SK-N-SH (cell line): ENCODE measurements at regions not wholly inside any gene's neighbourhood (a gene's known extent, or its start where the extent isn't known, plus 50 kb on each side); places are given as distances from the start of the nearest gene placed in this dataset.
A peak's percentile ranks its signal among the peaks of the same experiment; 100 is the strongest.

Experiments
- CTCF ChIA-PET: fragments of 300-600, 350-600 bp; formaldehyde crosslinking; extraction: SDS; loops from one replicate; lab custom pipeline; 2021; lab: Yijun Ruan, JAX
- POLR2A ChIA-PET: fragments of 350-600 bp; sonication (Branson Sonifier 250); formaldehyde crosslinking; extraction: SDS; loops from one replicate; lab custom pipeline; 2020; ENCODE audit warnings: antibody characterized with exemption, inconsistent platforms; lab: Yijun Ruan, JAX
- DNase-seq: peaks from one replicate; pipeline ENCODE4 v3.0.0; 2012
- H2AFZ ChIP-seq: fragments of 200-600 bp; sonication (generic); 2 replicates; pipeline ENCODE4 v1.8.1; 2016; ENCODE audit warnings: antibody characterized with exemption, mild to moderate bottlenecking, low read depth
- H3F3A ChIP-seq: fragments of 200-600 bp; sonication (generic); replicated peaks from 2 replicates; pipeline ENCODE3; 2016; ENCODE audit warnings: antibody characterized with exemption, mild to moderate bottlenecking; ENCODE audit not compliant: insufficient read depth
- H3K27ac ChIP-seq, 2 experiments: fragments of 200-500 bp in 1 of 2; fragments of 200-600 bp in 1 of 2; sonication (Bioruptor generic) in 1 of 2; sonication (generic), shearing (Covaris generic) in 1 of 2; 2 replicates each; pipeline versions ENCODE4 v1.5.1 to v1.6.1; 2014 to 2016; ENCODE audit warnings: low read depth in 2 of 2, inconsistent platforms in 1 of 2, low read length in 1 of 2, mild to moderate bottlenecking in 1 of 2, mixed read lengths in 1 of 2
- H3K27me3 ChIP-seq: fragments of 200-600 bp; sonication (generic), shearing (Covaris generic); 2 replicates; pipeline ENCODE4 v1.6.1; 2016; ENCODE audit warnings: mixed run types; ENCODE audit not compliant: insufficient read depth
- H3K36me3 ChIP-seq, 2 experiments: fragments of 200-500 bp in 1 of 2; fragments of 200-600 bp in 1 of 2; sonication (Bioruptor generic) in 1 of 2; sonication (generic) in 1 of 2; replicated peaks in 1 of 2; 2 replicates each; pipeline versions ENCODE3 to v1.5.1; 2014 to 2016; ENCODE audit warnings: low read length in 1 of 2, mild to moderate bottlenecking in 1 of 2; ENCODE audit not compliant: insufficient read depth in 2 of 2, control insufficient read depth in 1 of 2
- H3K4me1 ChIP-seq, 2 experiments: fragments of 200-500 bp in 1 of 2; fragments of 200-600 bp in 1 of 2; sonication (Bioruptor generic) in 1 of 2; sonication (generic), shearing (Covaris generic) in 1 of 2; 2 replicates each; pipeline versions ENCODE4 v1.5.1 to v1.6.1; 2014 to 2016; ENCODE audit warnings: low read depth in 1 of 2, low read length in 1 of 2, mixed run types in 1 of 2; ENCODE audit not compliant: insufficient read depth in 2 of 2, control insufficient read depth in 1 of 2
- H3K4me2 ChIP-seq: fragments of 200-600 bp; sonication (generic), shearing (Covaris generic); 2 replicates; pipeline ENCODE4 v1.6.1; 2017; ENCODE audit warnings: mixed run types
- H3K4me3 ChIP-seq, 2 experiments: fragments of 200-500 bp in 1 of 2; fragments of 200-600 bp in 1 of 2; sonication (Bioruptor generic) in 1 of 2; sonication (generic), shearing (Covaris generic) in 1 of 2; 2 replicates each; pipeline versions ENCODE4 v1.5.1 to v1.8.1; 2014 to 2016; ENCODE audit warnings: low read depth in 2 of 2, inconsistent platforms in 1 of 2, low read length in 1 of 2, mild to moderate bottlenecking in 1 of 2, mixed read lengths in 1 of 2, moderate library complexity in 1 of 2
- H3K79me2 ChIP-seq: fragments of 200-600 bp; sonication (generic); 2 replicates; pipeline ENCODE4 v1.8.1; 2017; ENCODE audit warnings: mild to moderate bottlenecking; ENCODE audit not compliant: insufficient read depth
- H3K9ac ChIP-seq: fragments of 200-600 bp; sonication (generic); 2 replicates; pipeline ENCODE4 v1.6.1; 2017; ENCODE audit warnings: mixed run types
- H3K9me2 ChIP-seq: fragments of 200-600 bp; sonication (generic); 2 replicates; pipeline ENCODE4 v1.6.1; 2017; ENCODE audit warnings: mixed run types
- H3K9me3 ChIP-seq: fragments of 200-600 bp; sonication (generic); 2 replicates; pipeline ENCODE4 v1.6.1; 2017; ENCODE audit warnings: mixed run types, mild to moderate bottlenecking, moderate library complexity
- H4K20me1 ChIP-seq: fragments of 200-600 bp; sonication (generic); 2 replicates; pipeline ENCODE4 v1.6.1; 2017; ENCODE audit warnings: mild to moderate bottlenecking, mixed run types; ENCODE audit not compliant: insufficient read depth
- EP300 ChIP-seq, 2 experiments: IDR thresholded peaks; 2 replicates each; pipeline versions ENCODE4 v1.4.0 to v1.6.1; 2012; ENCODE audit warnings: borderline replicate concordance in 1 of 2, low read depth in 1 of 2, low read length in 1 of 2
- FOXJ3 ChIP-seq: sonication (generic); formaldehyde crosslinking; IDR thresholded peaks from 2 replicates; pipeline ENCODE4 v1.5.1; 2020; ENCODE audit warnings: mild to moderate bottlenecking, missing genetic modification reagents
- JUND ChIP-seq: IDR thresholded peaks from 2 replicates; pipeline ENCODE4 v1.4.0; 2012
- MEF2A ChIP-seq: IDR thresholded peaks from 2 replicates; pipeline ENCODE4 v1.4.0; 2012; ENCODE audit warnings: low read depth, borderline replicate concordance
- NFIC ChIP-seq: IDR thresholded peaks from 2 replicates; pipeline ENCODE4 v1.4.0; 2012; ENCODE audit warnings: borderline replicate concordance
- PBX3 ChIP-seq: IDR thresholded peaks from 2 replicates; pipeline ENCODE4; 2012
- POLR2AphosphoS5 ChIP-seq: IDR thresholded peaks from 2 replicates; pipeline ENCODE4 v1.6.1; 2012; ENCODE audit warnings: low read depth, low read length
- RXRA ChIP-seq: IDR thresholded peaks from 2 replicates; pipeline ENCODE4 v1.4.0; 2012; ENCODE audit warnings: low read depth, mild to moderate bottlenecking, borderline replicate concordance
- SMC3 ChIP-seq: IDR thresholded peaks from 2 replicates; pipeline ENCODE4 v1.6.1; 2012; ENCODE audit warnings: low read depth, low read length, improper control_type of control experiment
- TCF12 ChIP-seq: IDR thresholded peaks from 2 replicates; pipeline ENCODE4 v1.4.0; 2012
- TEAD4 ChIP-seq: IDR thresholded peaks from 2 replicates; pipeline ENCODE4 v1.4.0; 2012; ENCODE audit warnings: mild to moderate bottlenecking, borderline replicate concordance; ENCODE audit not compliant: insufficient read depth
- USF2 ChIP-seq: fragments of 150-350 bp; IDR thresholded peaks from 2 replicates; pipeline ENCODE4 v1.6.1; 2017; ENCODE audit warnings: antibody characterized with exemption, low read length, low read depth, borderline replicate concordance
- YY1 ChIP-seq: IDR thresholded peaks from 2 replicates; pipeline ENCODE4 v1.4.0; 2012; ENCODE audit warnings: low read depth, mild to moderate bottlenecking
- ZBTB33 ChIP-seq: IDR thresholded peaks from 2 replicates; pipeline ENCODE4 v1.4.0; 2012; ENCODE audit warnings: low read depth, borderline replicate concordance
- WGBS: methylation state at CpG from one replicate; pipeline ENCODE4 v1.1.6; 2017; ENCODE audit warnings: low lambda C conversion rate; 5-methylcytosine and 5-hydroxymethylcytosine counted together
- TF ChIP-seq, protein P1 (sequence below): fragments of 200-600 bp; sonication (generic); IDR thresholded peaks from 2 replicates; pipeline ENCODE4 v1.6.1; 2017; ENCODE audit warnings: antibody characterized with exemption, mild to moderate bottlenecking, moderate library complexity

GRCh38 chr21:28723646-28724045, 269.0 kb downstream of the LTN1 start:
- no peak for DNase-seq
- H4K20me1 ChIP-seq: no peaks in the 10 kb centered on the region
- TF ChIP-seq, protein P1, sequence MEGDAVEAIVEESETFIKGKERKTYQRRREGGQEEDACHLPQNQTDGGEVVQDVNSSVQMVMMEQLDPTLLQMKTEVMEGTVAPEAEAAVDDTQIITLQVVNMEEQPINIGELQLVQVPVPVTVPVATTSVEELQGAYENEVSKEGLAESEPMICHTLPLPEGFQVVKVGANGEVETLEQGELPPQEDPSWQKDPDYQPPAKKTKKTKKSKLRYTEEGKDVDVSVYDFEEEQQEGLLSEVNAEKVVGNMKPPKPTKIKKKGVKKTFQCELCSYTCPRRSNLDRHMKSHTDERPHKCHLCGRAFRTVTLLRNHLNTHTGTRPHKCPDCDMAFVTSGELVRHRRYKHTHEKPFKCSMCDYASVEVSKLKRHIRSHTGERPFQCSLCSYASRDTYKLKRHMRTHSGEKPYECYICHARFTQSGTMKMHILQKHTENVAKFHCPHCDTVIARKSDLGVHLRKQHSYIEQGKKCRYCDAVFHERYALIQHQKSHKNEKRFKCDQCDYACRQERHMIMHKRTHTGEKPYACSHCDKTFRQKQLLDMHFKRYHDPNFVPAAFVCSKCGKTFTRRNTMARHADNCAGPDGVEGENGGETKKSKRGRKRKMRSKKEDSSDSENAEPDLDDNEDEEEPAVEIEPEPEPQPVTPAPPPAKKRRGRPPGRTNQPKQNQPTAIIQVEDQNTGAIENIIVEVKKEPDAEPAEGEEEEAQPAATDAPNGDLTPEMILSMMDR: no peak
- TF ChIP-seq FOXJ3 (CRISPR knock-in tag): no peak
- peaks cover 0 to 2% of the 10 kb centered on the region in 2 experiments; a peak in 1 of 4 replicates for H3K4me1 ChIP-seq
- ChIA-PET CTCF (interaction anchor here (1.7 kb wide), 1 partner anchor 21 kb away, joined by 6 read pairs; no protein-coding TSS in a partner anchor), POLR2A (no interaction called here)
- H3K4me2 ChIP-seq: no peak overlapping the region
- 82% methylated on average over 5 of the region's 5 CpGs for WGBS
- no peaks in the 10 kb centered on the region for H3K79me2 ChIP-seq
- no peak overlapping the region for H3K9ac ChIP-seq
- H3K4me3 ChIP-seq: no peak overlapping the region
- H3F3A ChIP-seq: no peaks in the 10 kb centered on the region
- no peaks in the 10 kb centered on the region for H3K27me3 ChIP-seq
- H3K36me3 ChIP-seq: no peaks in the 10 kb centered on the region
- no peaks in the 10 kb centered on the region for H3K9me3 ChIP-seq
- no peaks in the 10 kb centered on the region for H3K9me2 ChIP-seq
- H3K27ac ChIP-seq: no peak overlapping the region
- no peak overlapping the region for H2AFZ ChIP-seq

DNA sequence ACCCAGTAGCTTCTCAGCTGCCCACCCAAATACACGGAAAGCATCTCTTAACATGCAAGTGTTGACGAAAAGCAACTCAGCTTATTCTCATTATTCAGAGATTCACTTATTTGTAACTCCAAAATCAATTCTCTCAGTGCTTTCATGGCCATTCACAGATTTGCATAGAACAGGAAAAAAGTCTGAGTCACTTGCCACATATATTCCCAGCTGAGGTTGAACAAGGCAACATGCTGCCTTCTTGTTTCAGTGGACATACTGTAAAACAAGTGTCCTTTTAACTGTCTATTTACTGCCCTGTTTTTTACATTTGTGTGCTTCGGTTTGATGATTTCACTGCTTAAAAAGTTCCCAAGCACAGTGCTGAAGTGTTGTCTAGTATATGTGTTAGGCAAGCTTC, 273.0 kb downstream of the LTN1 start:
- WGBS: 81% methylated on average over 3 of the region's 3 CpGs
- POLR2A ChIA-PET: no interaction called here

DNA sequence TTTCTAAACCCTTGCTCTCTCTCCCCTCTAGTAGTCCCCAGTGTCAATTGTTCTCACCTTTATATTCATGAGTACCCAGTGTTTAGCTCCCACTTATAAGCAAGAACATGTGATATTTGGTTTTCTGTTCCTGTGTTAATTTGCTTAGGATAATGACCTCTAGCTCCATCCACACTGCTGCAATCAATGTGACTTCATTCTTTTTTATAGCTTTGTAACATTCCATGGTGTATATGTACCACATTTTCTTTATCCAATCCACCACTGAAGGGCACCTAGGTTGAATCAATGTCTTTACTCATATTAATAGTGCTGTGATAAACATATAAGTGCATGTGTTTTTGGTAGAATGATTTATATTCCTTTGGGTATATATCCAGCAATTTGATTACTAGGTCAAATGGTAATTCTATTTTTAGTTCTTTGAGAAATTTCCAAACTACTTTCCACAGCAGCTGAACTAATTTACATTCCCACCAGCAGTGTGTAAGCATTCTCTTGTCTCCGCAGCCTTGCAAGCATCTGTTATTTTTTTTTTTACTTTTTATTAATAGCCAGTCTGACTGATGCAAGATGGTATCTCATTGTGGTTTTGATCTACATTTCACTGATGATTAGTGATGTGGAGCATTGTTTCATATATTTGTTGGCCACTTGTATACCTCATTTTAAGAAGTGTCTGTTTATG, 277.8 kb downstream of the LTN1 start:
- CTCF ChIA-PET: no interaction called here
- no peak overlapping the region for H3K4me2 ChIP-seq

More for the DNA sequence above, 273.0 kb downstream of the LTN1 start:
- Histone ChIP-seq H3K27me3 (no peaks in the 10 kb centered on the region), H3K4me2 (no peak overlapping the region), H3K9me2 (no peaks in the 10 kb centered on the region), H3F3A (peaks cover 6% of the 10 kb centered on the region), H3K36me3 (no peaks in the 10 kb centered on the region), H4K20me1 (no peaks in the 10 kb centered on the region), H3K79me2 (no peaks in the 10 kb centered on the region), H3K9me3 (no peaks in the 10 kb centered on the region), H3K4me3 (no peak overlapping the region), H3K9ac (no peak overlapping the region), H2AFZ (no peak overlapping the region), H3K27ac (no peak overlapping the region), H3K4me1 (no peaks in the 10 kb centered on the region)
- CTCF ChIA-PET: no interaction called here
- DNase-seq: no peak
- no peak for TF ChIP-seq USF2

More for the DNA sequence above, 277.8 kb downstream of the LTN1 start:
- Histone ChIP-seq H2AFZ (no peak overlapping the region), H4K20me1 (no peaks in the 10 kb centered on the region), H3K27me3 (no peaks in the 10 kb centered on the region), H3K4me3 (no peak overlapping the region), H3K36me3 (no peaks in the 10 kb centered on the region), H3K4me1 (no peaks in the 10 kb centered on the region), H3K9me2 (no peaks in the 10 kb centered on the region), H3K9ac (no peak overlapping the region), H3K79me2 (no peaks in the 10 kb centered on the region), H3K9me3 (no peaks in the 10 kb centered on the region), H3K27ac (peak overlapping the region in 1 of 2 experiments; percentile 56; a peak in 2 of 4 replicates), H3F3A (peaks cover 6% of the 10 kb centered on the region)
- WGBS: 13% methylated on average over 1 of the region's 1 CpG
- no peak for DNase-seq
- POLR2A ChIA-PET: no interaction called here
- TF ChIP-seq NFIC (peak; percentile 50; the same call in 1 of the 2 replicates), PBX3 (peak; percentile 87), RXRA (peak; percentile 58), TEAD4 (peak; percentile 74; the same call in 1 of the 2 replicates), EP300 (IDR thresholded peaks at IDR 0.05; ENCODE audit: borderline replicate concordance in 1 of 2, low read depth in 1 of 2, low read length in 1 of 2) (peak in 1 of 2 experiments; percentile 83; a peak in 1 of 4 replicates), ZBTB33 (peak; percentile 45; the same call in 1 of the 2 replicates), JUND (no peak; the same call in 1 of the 2 replicates), YY1 (no peak), SMC3 (no peak), POLR2AphosphoS5 (no peak), TCF12 (peak; percentile 89), MEF2A (peak; percentile 88)
